Limb (tissue), 2 donors: ENCODE measurements at regions not wholly inside any gene's neighbourhood (a gene's known extent, or its start where the extent isn't known, plus 50 kb on each side); places are given as distances from the start of the nearest gene placed in this dataset.

ENCODE experiments used
- DNase-seq, 2 donors: peaks; one replicate each; pipeline ENCODE4 v3.0.0-alpha.2; 2016; ENCODE audit errors: extremely low spot score in 2 of 2

GRCh38 chr1:29984166-29984861, 739.1 kb downstream of the MATN1 start:
- no peak for DNase-seq

- no peak for DNase-seq
Measured at GRCh38 chr1:29983321-29983720, 740.1 kb downstream of the MATN1 start.

GRCh38 chr1:29981586-29982239, 741.7 kb downstream of the MATN1 start:
- no peak for DNase-seq

GRCh38 chr1:29977550-29977949, 741.2 kb downstream of the PTPRU start:
- DNase-seq, result no peak

- no peak for DNase-seq
Measured at GRCh38 chr1:29975036-29975694, 738.8 kb downstream of the PTPRU start.

- no peak for DNase-seq
Measured at GRCh38 chr1:29974316-29974724, 738.0 kb downstream of the PTPRU start.

GRCh38 chr1:29973406-29973805, 737.1 kb downstream of the PTPRU start:
- no peak for DNase-seq

- no peak for DNase-seq
Measured at GRCh38 chr1:29972421-29973053, 736.2 kb downstream of the PTPRU start.

GRCh38 chr1:29971703-29972102, 735.4 kb downstream of the PTPRU start:
- DNase-seq, result no peak

GRCh38 chr1:29970747-29971325, 734.5 kb downstream of the PTPRU start:
- DNase-seq, result no peak

GRCh38 chr1:29969576-29969975, 733.3 kb downstream of the PTPRU start:
- no peak for DNase-seq

- no peak for DNase-seq
Measured at GRCh38 chr1:29967261-29967660, 730.9 kb downstream of the PTPRU start.

GRCh38 chr1:29966526-29967045, 730.3 kb downstream of the PTPRU start:
- no peak for DNase-seq

GRCh38 chr1:29964718-29965533, 728.6 kb downstream of the PTPRU start:
- no peak for DNase-seq

- no peak for DNase-seq
Measured at GRCh38 chr1:29963946-29964345, 727.6 kb downstream of the PTPRU start.

- DNase-seq, result peak in 1 of 2 donors; percentile 19
Measured at GRCh38 chr1:29962831-29963247, 726.5 kb downstream of the PTPRU start.

GRCh38 chr1:29962336-29962735, 726.0 kb downstream of the PTPRU start:
- DNase-seq, result peak in 1 of 2 donors; percentile 27

- DNase-seq, result peak in 1 of 2 donors; percentile 18
Measured at GRCh38 chr1:29961293-29962059, 725.2 kb downstream of the PTPRU start.

- peak in 1 of 2 donors; percentile 32 for DNase-seq
Measured at GRCh38 chr1:29960876-29961275, 724.6 kb downstream of the PTPRU start.
